HG02610 (cell line): ENCODE measurements at regions not wholly inside any gene's neighbourhood (a gene's known extent, or its start where the extent isn't known, plus 50 kb on each side); places are given as distances from the start of the nearest gene placed in this dataset.
"Not testable (repeated sequence)": the region's sequence is repeated elsewhere in the genome, so short reads cannot be mapped to it uniquely, and the experiment has no call there.

Experiments used
- ATAC-seq: cut with Tn5 transposase; IDR thresholded peaks from one replicate; pipeline ENCODE4 v1.9.1; 2021; ENCODE audit warnings: mild to moderate bottlenecking, moderate library complexity; ENCODE audit not compliant: unreplicated experiment

DNA sequence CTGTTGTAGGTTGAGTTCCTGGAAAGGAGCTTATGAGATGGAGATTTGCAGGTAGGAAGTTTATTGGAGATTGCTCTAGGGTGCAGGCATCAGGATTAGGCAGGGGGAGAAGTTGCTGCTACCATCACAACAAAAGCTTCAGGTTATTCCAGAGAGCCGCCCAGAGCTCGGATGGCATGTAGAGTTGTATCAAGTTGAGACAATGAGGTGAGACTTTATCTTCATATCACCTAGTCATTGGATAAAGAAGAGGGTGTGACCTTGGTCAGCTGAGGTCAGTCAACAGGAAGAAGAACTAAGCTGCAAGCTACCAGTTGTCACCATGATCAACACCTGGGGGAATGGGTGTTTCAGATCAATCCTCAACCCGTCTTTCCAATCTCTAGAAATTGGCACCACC, 342.0 kb downstream of the RFC3 start:
- no peak for ATAC-seq

DNA sequence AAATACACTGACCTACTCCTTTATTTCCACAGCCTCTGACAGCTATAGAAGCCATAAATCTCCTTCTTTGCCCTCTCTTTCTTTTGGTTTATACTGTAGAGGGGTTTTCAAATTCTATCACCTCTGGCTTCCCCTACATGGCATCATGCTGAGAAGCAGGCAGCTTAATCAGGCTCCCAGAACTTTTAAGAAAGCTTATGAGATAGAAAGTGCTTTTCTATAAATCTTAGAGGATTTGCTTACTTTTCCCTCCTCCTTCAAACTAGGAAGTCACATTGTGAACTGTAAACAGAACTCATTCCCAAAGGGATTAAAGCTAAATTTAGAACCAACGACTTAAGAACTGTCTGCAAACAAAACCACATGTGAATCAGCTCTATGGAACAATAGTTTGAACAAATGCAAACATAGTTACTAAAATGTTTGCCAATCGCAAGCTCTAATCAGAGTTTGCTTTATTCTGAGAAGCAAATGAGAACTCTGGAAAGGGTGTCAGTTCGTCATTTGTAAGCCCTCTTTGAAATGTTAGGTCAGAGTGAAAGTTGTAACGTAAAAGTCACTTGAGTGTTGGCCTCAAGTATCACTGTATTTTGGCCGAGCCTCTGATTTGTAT, 344.1 kb downstream of the RFC3 start:
- ATAC-seq = no peak

DNA sequence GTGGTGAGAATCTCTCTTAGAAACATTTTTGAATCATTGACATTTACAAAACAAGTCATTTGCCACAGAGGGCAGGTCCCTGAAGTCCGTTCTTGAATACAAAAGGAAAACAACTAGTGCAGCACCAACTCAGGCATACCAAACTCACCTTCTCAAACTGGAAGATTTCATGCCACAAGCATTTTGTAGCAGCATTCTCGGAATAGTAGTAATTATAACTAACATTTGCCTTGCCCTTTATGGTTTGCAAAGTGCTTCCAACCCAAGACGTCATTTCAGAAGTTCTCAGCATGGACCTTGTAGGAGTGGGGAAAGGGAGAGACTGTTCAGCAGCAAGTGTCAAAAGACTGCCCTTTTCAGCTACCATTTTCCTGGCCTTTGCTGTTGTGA, 344.6 kb downstream of the RFC3 start:
- no peak for ATAC-seq

DNA sequence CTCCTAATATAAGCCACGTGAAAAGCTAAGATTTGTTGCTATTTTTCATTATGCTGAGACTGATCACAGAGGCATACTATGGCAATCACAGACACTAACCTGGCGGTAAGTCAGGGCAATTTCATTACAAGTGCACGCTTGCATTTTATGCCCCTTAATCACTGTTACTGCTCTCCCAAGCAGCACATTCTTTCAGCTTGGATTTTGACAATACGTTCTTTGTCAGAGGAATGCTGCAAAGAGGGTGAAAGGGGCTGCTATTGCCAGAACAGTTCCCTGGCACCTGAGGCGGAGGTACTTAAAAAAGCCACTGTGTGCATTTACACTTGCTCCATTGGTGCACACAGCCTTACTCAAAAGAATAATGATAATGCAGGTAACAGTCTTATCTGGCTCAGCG, 346.6 kb downstream of the RFC3 start:
- no peak for ATAC-seq

DNA sequence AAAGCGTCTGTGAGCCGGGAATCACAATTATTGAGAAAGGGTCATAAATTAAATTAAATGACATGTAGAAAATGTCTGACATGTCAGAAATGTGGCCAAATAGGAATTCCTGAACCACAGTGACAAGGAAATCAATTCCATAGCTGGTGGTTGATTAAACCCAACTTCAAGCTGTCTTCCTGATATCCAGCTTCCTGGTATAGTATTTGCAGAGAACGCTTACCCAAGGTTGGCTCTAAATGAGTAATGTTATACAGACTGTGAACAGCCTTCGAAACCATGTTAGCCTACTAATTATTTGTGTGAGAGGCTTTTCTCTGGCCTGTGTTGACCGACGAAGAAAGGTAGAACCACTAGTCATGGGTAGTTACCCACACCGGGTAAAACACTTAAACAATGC, 347.2 kb downstream of the RFC3 start:
- ATAC-seq = no peak

DNA sequence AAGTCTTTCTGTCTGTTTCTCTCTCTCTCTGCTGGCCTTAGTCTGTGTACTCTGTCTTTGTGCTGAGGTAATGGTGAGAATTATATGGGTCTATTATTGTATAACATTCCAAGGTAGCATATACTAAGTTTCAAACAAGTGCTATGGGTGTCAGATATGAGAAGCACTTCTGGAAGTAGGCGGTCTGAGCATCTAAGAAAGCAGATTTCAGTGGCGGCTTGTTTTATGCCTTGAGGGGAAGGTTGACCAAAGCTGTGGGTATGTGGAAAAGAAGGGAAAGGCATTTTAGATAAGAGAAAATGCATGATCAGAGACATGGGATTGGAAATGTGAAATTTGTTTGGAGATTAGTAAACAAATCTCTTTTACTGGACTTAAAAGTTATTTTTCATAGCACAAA, 348.5 kb downstream of the RFC3 start:
- ATAC-seq = no peak

DNA sequence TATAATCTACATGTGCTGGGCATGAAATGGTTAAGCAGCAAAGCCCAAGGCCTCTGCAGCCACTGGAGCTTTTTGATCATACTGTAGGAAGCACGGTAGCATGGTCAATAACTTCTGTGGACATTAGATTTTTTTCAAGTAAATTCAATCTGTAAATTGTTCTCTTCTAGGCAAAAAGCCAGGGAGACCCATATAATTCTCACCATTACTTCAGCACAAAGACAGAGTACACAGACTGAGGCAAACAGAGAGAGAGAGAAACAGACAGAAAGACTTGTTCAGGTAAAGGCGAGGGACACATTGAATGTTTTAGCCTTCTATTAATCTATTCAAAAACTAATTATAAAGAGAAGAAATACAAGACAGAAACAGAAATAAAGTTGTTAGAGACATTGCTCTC, 349.4 kb downstream of the RFC3 start:
- ATAC-seq = no peak

DNA sequence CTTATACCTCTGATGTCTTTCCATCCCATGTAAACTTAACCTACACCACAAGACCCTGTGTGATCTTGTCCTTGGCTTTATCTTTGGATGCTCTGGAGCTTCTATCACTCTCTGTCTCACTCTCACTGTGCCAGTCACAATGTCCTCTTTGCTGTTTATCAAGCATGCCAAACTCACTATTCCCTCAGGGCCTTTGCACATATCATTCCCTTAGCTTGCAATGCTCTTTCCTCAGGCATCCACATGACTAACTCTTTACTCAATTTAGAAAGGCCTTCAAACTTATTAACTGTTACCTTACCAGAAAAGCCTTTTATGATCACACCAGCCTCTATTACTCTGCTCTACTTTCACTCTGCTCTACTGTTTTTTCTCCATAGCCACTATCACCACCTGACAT, 354.1 kb downstream of the RFC3 start:
- ATAC-seq = no peak

DNA sequence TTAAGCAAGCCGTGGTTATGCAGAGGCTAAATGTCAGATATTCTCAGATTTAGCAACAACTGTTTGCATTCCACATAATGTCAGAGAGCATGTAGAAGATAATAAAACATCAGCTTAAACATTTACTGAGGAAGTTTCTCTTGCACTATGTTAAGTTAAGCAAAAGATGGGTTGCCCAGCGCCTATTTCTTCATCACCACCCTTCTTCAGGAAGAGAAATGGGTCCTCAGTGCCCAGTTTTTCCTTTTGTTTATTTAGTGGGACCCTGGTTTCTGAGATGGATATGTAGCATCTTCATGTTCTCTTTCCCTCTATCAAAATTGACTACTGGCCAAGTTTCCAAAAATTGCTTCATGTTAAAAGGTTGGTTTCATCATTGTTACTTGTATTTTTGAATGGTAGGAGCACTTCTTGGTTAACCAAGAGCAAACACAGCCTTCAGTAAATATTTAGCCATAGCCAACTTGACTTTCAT, 356.8 kb downstream of the RFC3 start:
- no peak for ATAC-seq

DNA sequence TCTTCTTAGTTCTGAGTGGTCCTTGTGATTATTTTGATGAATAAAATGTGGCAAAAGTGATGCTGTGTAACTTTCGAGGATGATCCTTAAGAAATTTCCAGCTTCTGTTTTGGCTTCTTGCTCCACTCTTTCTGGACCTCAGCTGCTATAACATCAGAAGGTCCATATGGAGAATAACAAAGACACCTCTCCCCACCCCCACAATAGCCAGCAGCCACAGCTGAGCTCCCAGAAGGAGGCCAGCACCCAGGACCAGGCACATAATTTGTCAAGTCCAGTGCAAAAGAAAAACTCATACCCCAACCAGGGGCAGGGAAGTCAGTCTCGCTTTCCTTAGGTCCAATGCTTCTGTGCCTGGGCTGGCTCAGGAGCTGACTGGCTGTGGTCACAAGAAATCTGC, 357.6 kb downstream of the RFC3 start:
- ATAC-seq = no peak

DNA sequence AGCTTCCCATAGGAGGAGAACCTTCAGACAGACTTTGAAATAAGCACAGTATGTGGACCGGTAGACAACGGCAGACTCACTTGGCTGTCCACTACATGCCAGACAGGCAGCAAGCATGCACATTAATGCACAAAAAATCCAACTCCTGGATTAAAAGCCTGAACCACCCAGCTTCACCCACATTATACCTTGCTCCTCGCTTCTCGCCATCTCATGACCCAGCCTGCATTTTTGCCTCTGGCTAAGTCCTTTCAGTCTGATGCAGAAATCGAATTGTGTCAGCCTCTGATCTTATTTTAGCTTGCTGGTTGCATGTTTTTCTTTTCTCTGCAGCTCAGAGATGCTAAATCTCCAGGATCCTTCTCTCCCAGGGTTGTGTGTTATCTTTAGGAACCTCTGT, 358.7 kb downstream of the RFC3 start:
- no peak for ATAC-seq

DNA sequence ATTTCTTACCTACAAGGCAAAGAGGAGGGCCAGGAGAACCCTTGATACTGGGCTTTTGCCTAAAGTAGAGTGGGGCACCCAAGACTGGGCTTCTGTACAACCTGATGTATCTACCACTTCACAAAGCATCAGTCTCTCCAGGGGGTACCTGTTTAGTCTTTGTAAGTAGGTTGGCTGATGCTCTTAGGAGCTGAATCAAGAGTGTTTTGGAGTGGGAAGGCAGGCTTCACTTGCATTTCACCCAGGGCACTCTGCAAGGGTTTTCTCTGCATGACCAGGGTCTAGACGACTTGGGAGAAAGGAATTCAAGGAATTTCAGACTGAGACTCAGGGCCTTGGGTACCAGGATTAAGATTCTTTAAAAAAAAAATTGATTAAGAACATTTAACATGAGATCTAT, 361.5 kb downstream of the RFC3 start:
- no peak for ATAC-seq

DNA sequence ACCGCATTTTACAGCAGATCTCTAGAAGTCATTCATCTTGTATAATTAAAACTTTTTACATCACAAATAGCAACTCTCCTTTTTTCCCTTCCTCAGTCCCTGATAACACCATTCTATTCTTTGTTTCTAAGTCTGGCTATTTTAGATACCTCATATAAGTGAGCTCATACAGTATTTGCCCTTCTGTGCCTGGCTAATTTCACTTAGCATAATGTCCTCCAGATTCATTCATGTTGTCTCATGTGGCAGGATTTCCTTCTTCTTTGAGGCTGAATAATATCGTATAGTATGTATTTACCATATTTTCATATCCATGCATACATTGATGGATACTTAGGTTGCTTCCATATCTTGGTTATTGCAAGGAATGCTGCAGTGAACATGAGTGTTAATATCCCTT, 362.0 kb downstream of the RFC3 start:
- no peak for ATAC-seq

DNA sequence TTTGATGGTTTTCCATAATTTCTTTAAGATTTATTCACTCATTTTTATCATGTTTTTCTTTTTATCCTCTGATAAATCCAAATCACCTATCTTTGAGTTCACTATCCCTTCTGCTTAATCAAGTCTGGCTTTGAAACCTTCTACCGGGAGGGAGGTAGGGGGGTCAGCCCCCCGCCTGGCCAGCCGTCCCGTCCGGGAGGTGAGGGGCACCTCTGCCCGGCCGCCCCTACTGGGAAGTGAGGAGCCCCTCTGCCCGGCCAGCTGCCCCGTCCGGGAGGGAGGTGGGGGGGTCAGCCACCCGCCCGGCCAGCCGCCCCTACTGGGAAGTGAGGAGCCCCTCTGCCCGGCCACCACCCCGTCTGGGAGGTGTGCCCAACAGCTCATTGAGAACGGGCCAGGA, 363.3 kb downstream of the RFC3 start:
- not testable (repeated sequence) for ATAC-seq

DNA sequence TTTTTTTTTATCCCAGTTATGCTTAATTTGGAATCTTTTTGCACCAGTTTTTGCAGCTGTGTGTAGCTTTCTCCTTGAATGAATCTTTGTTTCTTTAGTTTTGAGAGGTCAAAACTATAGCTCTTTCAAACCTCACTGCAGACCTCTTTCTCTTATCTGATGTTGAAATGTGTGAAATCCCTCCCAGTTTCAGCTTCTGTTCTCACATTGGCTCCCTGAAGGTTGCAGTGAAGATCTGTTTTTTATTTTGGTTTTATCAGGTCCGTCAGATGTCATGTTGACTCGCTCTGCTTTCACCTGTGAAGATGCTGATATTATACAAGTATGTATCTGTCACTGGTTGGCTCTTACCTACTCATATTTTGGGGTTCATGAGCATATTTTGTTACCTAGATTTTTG, 372.0 kb downstream of the RFC3 start:
- ATAC-seq = no peak

DNA sequence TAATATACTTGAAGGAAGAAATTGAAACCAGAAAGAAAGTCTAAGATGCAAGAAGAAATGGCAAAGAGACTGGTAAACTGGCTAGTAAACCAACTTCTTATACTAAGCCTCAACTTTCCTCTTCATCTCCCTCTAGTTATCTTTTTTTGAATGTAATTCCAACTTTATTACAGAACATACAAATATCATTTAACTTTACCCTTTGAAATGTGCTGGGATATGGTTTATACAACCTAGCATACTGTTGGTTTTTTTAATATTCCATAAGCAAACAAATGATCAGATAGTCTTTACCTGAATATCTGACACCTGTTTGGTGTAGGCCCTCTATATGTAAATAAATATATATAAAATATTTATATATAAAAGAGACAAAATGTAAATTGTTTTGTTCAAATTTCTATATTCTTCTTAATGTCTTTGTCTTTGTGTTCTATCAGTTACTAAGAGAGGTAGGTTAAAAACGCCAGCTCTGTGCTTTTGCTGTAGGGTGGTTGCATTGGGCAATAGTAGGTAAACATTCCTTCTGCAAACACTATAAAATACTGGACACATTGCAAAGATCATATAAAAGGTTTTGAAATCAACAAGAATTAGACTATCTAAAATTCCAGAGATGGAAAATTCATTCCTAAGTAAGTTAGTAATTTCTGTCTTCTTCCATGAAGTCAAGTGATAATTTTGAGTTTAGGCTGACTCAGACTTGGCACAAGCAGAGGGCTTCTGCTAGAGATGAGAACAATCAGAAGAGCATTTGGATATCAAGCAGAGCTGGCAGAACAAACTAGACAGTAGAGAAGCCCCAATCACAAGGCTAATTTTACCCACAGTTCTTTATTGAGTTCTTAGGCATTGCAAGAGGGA, 383.3 kb downstream of the RFC3 start:
- ATAC-seq = no peak

DNA sequence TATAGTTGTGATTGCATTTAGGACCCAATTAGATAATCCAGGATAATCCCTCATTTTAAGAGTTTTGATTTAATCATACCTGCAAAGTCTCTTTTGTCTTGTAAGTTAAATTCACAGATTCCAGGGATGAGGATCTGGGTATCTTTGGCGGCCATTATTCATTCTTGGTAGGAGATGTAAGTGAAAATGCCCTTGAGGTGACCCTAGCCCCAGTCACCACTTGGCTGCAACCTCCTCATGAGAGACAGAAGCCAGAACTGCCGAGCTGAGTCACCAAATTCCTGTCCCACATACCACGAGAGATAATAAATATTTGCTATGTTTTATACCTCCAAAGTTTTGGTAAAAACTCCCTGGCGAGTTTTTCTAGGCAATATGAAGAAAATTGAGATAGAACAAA, 389.4 kb downstream of the RFC3 start:
- ATAC-seq = no peak

DNA sequence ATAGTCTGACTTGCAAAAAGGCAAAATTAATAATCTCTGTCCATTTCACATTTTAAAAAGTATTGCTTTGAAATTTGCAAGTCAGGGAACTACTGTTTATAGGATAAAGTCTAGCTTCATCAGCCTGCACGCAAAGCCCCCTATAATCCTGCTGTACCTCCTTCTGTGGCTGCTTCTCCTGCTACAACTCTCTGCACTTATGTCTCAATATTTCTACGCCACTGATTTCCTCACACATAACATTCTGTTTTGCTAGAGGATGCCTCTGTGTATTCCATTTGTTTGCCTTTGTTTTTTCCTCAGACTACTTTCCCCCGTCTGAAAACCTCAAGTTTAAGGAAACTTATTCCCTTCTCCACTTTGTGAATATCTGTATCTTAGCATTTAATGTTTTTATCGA, 389.9 kb downstream of the RFC3 start:
- no peak for ATAC-seq

DNA sequence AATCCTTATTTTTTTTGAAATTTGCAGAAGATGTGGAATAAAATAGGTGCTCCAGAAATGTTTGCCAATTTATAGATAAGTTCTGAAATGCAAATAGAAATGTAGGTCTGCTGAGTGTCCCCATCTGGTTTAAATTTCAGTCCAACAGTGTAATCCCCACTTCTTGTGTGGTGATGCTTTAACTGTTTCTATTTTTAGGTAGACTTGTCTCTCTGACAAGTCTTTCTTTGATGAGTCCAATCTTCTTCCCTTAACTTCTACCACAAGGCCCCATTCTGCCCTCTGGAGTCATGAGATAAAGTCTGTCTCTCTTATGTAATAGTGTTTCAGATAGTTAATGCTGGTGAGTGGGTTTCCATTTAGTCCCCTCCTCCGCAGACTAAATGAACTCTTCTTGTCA, 390.4 kb downstream of the RFC3 start:
- no peak for ATAC-seq

DNA sequence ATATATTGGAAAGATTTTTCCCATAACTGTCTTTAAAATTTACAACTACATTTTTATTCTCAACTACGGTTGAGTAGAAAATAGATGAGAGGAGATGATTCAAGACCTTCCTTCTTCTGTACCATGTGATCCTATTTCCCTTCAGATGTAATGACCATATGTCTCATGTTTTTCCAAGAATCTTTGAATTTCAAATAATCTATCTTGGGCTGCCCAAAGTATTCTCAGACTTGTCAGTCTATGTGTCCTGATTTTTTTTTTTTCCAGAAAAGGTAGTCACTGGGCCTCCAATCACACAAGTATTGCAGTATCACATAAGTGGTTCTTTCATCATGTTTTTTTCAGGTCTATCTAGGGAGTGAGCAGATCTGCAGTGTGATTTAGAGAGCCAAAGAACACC, 392.4 kb downstream of the RFC3 start:
- ATAC-seq = no peak

DNA sequence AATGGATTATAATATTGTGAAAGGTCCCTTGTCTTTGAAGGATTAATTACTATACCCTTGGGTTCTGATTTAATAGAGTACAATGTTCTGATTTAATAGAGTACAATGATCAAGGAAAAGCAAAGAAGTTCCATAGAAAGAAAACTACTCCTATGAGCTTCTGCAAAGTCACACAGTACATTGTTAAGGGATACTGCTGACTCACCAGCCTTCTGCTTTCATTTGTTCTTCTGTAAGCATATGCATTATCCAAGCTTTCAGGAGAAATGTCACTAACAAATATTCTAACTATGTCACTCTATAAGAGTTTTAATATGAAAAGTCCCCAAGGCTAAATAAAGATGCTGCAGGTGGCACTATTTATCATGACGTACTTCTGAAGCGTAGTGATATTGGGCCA, 396.7 kb downstream of the RFC3 start:
- ATAC-seq = no peak

DNA sequence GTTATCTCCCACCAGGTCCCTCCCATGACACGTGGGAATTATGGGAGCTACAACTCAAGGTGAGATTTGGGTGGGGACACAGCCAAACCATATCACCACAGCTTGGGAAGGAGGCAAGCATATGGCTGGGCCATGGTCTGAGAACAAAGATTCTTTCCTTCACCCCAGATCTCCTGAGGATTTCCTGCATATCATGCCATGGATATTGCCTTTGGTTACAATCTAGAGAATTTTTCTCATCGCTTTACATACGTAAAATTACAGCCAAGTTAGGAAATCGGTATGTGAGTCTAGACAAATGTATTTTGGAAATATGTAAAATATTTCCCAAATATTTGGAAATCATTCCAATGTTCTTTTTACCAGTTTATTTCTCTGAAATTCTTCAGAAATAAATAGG, 398.3 kb downstream of the RFC3 start:
- no peak for ATAC-seq
